ENCODE measurements at regions not wholly inside any gene's neighbourhood (a gene's known extent, or its start where the extent isn't known, plus 50 kb on each side); places are given as distances from the start of the nearest gene placed in this dataset.

- FAIRE-seq, result no peak
These were observed 89.7 kb upstream of the IKZF1 start for GRCh38 chr7:50214771-50215170.

GRCh38 chr7:50214126-50214670 lies 90.3 kb upstream of the IKZF1 start:
- FAIRE-seq (no peak), DNase-seq (ENCODE audit: insufficient read length, low spot score) (no peak)
- TF ChIP-seq CTCF (IDR thresholded peaks at IDR 0.05; ENCODE audit: insufficient read depth, missing control alignments), result no peak

More at GRCh38 chr7:50214771-50215170, 89.7 kb upstream of the IKZF1 start:
- no peak for DNase-seq (ENCODE audit: insufficient read length, low spot score)
- no peak for TF ChIP-seq CTCF (IDR thresholded peaks at IDR 0.05; ENCODE audit: insufficient read depth, missing control alignments)

- DNase-seq (ENCODE audit: insufficient read length, low spot score) (no peak), FAIRE-seq (no peak)
- TF ChIP-seq CTCF (IDR thresholded peaks at IDR 0.05; ENCODE audit: insufficient read depth, missing control alignments), result no peak
These were observed 90.9 kb upstream of the IKZF1 start for GRCh38 chr7:50213622-50214017.

GRCh38 chr7:50212666-50213621 lies 91.6 kb upstream of the IKZF1 start:
- no peak for TF ChIP-seq CTCF (IDR thresholded peaks at IDR 0.05; ENCODE audit: insufficient read depth, missing control alignments)
- no peak for DNase-seq (ENCODE audit: insufficient read length, low spot score)
- FAIRE-seq, result no peak

GRCh38 chr7:50212016-50212325 lies 92.5 kb upstream of the IKZF1 start:
- DNase-seq (ENCODE audit: insufficient read length, low spot score) (no peak), FAIRE-seq (no peak)
- no peak for TF ChIP-seq CTCF (IDR thresholded peaks at IDR 0.05; ENCODE audit: insufficient read depth, missing control alignments)

GRCh38 chr7:50211130-50212015 lies 93.1 kb upstream of the IKZF1 start:
- DNase-seq (ENCODE audit: insufficient read length, low spot score) (no peak), FAIRE-seq (no peak)
- no peak for TF ChIP-seq CTCF (IDR thresholded peaks at IDR 0.05; ENCODE audit: insufficient read depth, missing control alignments)

All from D721Med (cell line).